GM19372 (cell line): ENCODE measurements at regions not wholly inside any gene's neighbourhood (a gene's known extent, or its start where the extent isn't known, plus 50 kb on each side); places are given as distances from the start of the nearest gene placed in this dataset.
"Not testable (repeated sequence)": the region's sequence is repeated elsewhere in the genome, so short reads cannot be mapped to it uniquely, and the experiment has no call there.

Experiments
- ATAC-seq: cut with Tn5 transposase; IDR thresholded peaks from one replicate; pipeline ENCODE4 v1.9.1; 2021; ENCODE audit warnings: mild to moderate bottlenecking, low read depth, moderate library complexity; ENCODE audit not compliant: unreplicated experiment

DNA sequence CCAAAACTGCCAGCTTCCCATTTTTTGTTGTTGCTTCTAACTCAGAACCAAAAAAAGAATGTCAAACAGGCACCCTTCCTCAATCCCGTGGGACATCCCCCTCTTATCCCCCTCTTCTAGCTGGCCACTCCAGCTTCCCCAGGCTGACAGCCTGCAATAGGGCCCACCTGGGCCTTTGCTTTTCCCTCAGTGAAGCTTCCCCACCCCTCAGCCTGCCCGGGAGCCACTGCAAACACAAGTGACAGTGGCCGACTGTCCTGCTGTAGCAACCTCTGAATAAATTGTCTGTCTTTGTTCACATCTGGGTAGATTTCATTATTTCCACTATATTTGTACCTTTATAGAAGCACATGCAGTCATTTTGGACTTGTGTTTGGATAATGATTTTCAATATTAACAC lies 245.3 kb downstream of the GADD45G start:
- ATAC-seq = no peak

DNA sequence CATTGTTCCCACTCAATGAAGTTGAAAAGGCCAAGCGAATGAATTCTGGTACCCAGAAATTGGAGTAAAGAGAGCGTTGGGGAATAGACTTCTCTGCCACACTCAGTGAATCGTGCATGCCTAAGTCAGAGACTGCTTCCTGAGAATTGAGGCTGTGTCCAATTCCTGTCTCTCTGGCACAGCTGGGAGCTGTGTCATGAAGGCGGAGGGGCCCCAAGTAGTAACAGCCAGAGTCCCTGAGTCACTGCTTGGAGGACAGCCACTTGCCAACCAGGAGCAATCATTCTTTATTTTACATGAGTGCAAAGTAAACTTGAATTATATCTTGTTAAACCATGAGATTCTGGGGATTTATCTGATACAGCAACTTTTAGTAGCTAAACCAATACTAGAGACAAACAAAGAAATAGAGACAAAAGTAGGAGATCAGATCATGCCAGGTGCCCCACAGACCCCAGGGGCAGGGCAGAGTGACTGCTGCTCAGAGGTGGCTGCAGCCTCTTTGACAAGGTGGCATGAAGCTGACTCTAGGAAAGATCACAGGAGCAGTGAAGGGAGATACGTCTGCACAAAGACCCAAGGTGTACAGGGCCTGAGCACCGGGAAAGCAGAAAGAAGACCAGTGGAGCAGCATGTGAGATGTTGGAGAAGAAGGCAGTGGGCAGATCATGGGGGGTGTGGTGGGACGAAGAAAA lies 246.0 kb downstream of the GADD45G start:
- no peak for ATAC-seq

DNA sequence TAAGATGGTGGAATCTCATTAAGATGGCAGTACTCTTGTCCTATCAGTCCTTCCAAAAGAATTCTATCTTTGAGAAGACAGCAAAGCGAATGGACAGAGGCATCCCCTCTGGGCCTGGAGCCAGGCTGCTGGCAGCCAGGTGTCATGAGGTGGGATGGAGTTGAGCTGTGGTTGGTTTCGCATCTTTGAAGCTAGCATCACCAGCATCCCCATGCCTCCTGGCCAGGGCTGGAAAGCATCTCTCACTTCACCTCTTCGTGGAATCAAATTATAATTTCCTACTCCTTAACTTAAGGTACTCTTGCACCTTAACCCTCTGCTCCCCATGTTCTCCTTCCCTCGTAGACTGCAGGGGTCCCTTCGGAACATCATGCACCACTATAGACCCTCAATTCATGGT lies 248.3 kb downstream of the GADD45G start:
- no peak for ATAC-seq

DNA sequence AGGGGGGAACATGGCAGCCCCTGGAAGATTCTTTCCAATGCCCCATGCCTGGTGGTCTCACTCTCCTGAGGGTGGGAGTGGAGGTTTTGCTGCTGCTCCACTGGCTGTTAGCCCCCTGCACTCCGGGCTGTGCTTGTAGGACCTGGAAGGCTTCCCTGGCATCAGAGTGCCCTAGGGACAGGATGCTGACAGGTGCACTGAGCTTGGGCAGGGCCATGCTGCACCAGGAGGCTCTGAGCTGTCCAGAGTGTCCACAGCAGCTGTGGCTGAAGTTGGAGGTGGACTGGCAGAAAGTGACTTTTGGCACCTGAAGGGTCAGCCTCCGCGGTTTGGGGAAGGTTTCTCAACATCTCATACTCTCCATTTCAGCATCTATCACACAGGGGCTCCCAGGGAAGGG lies 249.1 kb downstream of the GADD45G start:
- ATAC-seq = no peak

DNA sequence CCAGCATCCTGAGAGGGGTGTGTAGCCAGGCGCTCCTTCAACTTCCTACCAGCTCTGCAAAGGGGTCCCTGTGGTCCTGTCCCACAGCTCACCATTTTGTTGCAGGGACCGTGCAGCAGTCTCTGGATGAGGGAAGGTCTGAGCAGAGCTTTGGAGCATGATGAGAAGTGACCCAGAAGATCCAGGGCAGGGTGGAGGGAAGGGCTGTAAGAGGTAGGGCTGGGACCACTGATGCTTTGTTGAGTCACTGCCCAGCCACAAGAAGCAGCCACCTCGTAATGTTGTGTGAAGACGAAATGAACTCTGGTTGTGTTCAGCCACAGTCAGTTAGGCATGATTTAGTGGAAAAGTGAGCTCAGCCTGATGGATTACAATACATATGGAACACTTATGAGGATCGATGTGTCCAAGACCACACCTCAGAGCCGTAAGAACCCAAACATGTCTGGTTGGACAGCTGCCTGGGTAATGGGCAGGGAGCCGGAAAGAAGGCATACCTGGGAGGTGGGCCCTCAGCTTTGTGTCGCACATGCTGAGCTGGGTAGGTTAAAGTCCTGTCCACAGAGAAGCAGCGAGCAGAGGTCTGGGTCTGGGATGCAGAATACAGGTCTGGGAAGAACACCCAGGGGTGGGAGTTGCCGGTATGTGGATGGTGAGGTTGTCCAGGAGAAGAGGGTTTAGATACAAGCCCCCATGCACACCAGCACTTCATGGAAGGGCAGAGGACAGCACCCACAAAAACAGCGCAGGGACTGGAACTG lies 250.1 kb downstream of the GADD45G start:
- no peak for ATAC-seq

- not testable (repeated sequence) for ATAC-seq
Measured at GRCh38 chr9:89856296-89856695, 251.5 kb downstream of the GADD45G start.

GRCh38 chr9:89856950-89857349 lies 252.1 kb downstream of the GADD45G start:
- not testable (repeated sequence) for ATAC-seq

GRCh38 chr9:89859842-89860241 lies 255.0 kb downstream of the GADD45G start:
- not testable (repeated sequence) for ATAC-seq

DNA sequence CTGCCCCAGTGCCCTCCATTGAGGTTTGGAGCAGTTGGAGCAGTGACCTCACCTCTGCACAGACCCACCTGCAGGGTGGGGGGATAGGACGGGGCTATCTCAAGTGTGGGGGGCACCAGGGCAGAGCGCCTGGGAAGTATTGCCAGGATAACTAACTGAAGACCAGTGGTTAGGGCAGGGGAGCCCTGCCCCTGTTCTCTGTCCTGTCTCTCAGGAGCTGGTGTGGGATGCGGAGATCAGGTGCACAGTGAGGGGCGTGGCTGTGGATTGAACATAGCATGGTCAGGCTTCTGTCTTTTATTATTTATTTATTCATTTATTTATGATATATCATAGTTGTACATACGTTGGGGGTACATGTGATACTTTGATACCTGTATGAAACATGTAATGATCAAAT lies 256.6 kb downstream of the GADD45G start:
- ATAC-seq = not testable (repeated sequence)

GRCh38 chr9:89862316-89862715 lies 257.5 kb downstream of the GADD45G start:
- ATAC-seq = no peak

DNA sequence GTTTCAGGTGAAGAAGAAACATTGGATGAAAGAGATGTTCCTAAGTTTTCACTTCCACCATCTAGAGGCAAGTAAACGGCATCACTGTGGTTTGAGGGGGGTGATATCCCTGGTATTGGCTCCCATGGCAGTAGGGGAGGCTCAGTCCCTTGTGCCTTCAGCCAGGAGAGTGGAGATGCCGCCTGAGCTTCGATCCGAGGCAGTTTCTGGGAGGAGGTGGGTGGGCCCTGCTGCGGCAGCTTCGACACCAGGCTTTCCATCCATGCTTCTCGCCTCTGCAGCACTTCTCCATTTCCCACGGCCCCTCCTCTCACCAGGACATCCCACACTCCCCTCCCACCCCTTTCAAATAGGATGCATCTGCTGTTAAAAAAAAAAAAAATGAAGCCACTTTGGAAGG lies 258.3 kb downstream of the GADD45G start:
- ATAC-seq = no peak

DNA sequence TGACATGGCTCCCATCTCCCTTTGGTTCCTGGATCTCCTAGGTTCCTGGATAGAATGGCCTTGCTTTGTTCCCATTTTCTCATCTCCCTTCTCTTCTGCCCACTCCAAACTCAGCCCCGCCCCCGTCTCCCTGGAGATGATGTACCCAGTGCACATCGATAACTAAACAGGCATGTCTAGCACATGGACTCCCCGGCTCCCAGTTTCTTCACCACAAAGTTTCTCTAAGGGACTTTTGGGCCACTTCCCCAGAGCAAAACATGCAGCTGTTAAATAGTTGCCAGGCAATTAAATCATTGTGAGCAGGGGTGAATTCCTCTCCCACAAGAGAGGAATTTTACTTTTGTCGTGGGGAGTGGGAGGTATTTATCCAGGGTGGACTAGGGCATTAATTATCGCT lies 259.0 kb downstream of the GADD45G start:
- ATAC-seq = no peak

- no peak for ATAC-seq
Measured at GRCh38 chr9:89864257-89864656, 259.4 kb downstream of the GADD45G start.

DNA sequence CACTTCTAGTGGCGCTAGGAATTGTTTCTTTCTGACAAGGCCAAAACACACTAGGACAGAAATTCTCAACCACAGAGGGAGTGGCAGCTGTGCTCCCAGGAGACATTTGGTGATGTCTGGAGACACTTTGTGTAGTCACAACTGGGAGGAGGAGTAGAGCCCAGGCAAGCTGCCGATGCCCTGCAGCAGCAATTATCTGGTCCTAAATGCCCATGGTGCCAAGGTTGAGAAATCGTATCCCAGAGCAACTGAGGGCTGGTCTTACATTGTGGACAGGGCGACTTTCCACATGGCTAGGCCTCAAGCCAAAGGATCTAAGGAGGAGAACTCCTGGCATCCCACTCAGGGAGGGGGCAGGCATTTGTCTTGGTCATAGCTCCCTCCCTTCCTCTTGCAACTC lies 259.9 kb downstream of the GADD45G start:
- no peak for ATAC-seq

DNA sequence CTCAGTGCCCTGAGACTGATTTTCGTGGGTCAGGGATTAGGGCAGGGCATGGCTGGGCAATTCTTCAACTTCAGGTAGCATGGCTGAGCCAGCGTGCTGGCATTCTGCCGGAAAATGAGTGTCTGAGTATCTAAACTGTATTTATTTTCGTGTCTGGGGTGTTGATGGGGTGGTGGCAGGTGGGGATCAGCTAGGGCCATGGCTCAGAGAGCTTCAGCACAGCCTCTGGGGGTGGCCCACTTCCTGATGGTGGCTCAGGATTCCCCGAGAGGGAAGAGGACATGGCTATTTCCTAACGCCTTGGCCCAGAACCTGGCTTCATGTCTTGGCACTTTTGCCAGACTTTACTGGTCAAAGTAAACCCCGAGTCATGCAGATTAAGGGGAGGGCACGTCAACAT lies 260.5 kb downstream of the GADD45G start:
- no peak for ATAC-seq

DNA sequence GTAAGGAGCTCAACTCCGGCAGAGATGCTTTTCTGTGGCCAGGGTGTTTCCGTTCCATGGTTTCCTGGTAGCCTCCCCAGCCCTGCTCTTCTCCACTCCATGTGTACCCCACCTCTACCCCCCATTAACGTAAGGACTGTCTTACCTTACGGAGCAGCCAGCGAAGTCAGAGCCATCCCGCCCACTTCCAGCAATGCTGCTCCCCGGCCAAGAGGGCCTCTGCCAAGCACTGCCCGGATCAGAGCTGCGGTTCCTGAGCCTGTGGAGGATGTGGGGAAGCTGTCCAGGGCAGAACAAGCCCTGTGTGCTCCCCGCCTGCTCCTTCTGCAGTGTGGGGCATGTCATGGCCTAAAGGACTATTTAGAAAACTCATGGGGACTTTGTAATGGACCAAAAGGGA lies 261.2 kb downstream of the GADD45G start:
- ATAC-seq = no peak

GRCh38 chr9:89866701-89867100 lies 261.9 kb downstream of the GADD45G start:
- ATAC-seq = no peak

GRCh38 chr9:89868100-89868499 lies 263.3 kb downstream of the GADD45G start:
- ATAC-seq = no peak

DNA sequence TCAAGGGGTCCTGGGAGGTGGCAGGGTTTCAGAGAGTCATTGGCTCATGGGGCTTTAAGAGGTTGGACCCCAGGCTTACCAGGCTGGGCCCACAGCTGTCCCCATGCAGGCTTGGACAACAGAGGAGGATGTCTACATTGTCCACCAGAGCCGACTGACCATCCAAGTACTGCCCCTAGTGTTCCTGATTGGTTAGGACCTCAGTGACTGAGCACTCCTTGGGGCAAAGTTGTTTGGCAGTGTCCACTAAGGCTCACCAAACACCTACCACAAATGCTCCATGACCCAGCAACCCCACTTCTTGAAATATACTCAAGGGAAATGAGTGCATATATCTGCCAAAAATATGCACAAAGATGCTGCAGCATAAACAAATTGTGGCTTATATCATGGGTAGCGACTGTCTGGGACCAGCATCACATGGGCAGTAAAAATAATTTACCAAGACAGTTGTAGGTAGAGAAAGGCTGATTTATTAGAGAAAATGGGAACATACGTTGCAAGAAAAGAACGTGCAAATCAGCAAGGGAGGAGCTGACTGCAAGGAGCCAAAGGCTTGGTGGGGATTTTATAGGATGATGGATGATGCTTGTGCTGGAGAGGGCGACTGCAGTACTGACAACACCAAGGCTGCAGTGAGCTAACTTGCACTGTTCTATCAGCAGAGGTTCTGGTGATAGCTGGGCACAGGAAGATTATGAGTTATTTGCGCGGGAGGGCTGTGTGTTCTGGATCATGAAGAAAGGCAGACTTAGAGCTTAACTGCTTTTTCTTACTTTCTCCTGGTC lies 265.2 kb downstream of the GADD45G start:
- no peak for ATAC-seq

DNA sequence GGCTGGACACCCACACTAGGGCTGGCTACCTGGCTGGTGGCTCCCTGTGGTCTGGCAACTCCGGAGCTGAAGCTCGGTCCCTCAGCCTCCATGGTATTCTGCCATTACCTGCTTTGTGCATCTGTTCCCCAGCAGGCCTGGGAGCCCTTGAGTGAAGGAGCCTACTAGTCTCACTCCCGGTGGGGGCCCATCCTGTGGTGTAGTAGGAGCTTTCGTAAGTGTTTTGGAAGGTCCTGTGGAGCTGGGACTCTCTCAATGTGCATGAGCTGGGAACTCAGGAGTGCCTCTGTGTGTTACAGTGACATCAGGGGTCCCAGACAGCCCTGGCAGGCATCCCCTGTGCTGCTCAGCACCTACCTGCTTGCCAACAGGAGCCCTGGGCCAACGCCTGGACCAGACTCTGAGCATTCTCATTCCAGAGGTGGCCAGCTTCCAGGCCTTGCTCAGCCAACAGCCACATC lies 267.1 kb downstream of the GADD45G start:
- ATAC-seq = no peak

DNA sequence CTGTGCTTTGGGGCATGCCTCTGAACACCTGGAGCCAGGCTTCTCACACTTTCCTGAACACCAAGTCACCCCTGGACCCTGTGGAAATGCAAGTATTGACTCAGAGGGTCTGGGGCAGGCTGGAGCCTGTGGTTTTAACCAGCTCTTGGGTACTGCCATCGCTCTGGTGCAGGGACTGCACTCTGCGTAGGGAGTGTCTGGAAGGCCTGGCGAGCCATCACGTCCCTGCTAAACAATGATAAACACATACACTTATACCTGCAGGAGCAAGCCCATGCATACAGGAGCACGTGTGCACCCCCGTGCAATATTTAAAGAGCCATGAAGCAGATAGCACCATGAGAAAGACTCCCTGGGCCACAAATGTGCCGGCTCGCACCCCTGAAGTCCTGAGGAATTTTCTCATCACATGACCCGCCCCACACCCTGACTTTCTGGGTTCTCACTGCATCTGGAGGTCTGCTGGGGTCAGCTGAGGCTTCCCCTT lies 267.7 kb downstream of the GADD45G start:
- ATAC-seq = no peak
